Stimulated activated CD8-positive, alpha-beta memory T cell treated with anti-CD3 and anti-CD28 coated beads, Interleukin-12 subunit alpha, Interleukin-12 subunit beta, amount 100 ng/mL, for 1 hour (primary cell): ENCODE measurements at regions not wholly inside any gene's neighbourhood (a gene's known extent, or its start where the extent isn't known, plus 50 kb on each side); places are given as distances from the start of the nearest gene placed in this dataset.

ENCODE experiments used
- DNase-seq: peaks from one replicate; pipeline ENCODE4 v3.0.0-alpha.2; 2020; ENCODE audit warnings: low read depth

DNA sequence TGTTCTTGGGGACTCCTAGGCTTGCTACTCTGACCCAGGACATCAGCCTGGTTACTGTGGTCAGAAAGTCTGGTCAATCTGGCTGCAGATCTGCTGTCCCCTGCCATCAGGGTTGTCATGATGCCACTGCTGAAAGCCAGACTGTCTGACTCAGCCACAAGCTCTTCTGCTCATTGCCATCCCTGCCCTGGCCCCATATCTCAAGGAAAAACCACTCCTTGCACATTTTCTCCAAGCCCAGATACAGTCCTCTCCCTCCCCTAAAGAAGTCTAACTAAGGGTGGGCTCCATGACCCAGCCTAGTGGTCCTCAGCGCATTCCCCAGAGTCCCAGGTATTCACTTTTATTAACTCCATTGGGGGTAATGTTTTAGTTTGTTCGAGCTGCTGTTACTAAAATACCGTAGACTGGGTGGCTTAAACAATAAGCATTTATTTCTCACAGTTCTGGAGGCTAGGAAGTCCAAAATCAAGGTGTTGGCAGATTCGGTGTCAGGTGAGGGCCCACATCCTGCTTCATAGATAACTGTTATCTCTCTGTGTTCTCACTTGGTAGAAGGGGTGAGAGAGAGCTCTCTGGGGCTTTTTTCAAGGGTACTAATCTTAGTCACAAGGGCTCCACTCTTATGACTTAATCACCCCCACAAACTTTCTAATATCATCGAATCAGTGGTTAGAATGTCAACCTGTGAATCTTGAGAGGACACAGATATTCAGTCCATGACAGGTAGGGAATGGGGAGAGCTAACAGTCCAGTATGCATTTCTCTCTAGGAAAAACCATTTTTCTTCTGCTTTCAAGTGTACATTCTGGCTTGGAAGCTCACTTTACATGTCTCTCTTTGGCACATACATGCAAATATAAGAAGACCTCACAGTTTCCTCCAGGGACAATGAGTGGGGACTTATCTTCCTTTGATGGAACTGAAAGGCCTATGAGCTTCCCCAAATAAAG lies 94.8 kb upstream of the CXCR4 start:
- no peak for DNase-seq

DNA sequence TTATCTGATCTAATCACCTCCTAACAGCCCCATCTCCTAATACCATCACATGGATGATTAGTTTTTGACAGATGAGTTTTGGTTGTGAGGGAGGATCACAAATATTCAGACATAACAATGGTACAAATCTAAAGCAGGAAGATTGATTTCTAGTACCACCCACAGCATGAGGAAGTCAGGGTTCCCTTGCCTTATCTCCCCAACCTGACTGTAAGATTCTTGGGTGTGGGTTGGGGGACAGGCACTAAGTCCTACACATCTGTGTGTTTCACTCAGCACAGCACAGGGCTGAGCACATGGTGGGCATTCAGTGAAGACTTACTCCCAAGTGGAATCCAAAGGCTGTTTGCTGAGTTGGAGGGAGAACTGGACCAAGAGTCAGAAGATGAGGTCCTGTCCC lies 93.8 kb upstream of the CXCR4 start:
- no peak for DNase-seq

- DNase-seq = no peak
These were observed 92.9 kb upstream of the CXCR4 start for GRCh38 chr2:136210822-136211221.

DNA sequence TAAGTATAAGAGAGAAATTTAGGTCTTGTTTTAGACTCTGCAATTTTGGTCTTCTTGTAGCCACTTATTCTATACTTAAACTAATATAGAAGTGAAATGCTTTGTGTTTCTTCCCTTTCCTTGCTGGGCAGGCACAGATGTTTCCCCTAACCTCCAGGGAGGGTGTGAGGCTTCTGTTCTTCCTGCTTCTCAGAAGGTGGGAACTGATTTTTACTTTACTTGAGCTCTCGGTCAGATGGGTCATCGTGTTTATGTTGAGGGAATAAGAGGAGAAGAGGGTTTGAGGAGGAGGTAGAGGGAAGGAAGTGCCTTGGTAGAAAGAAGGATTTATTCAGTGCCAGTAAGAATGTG lies 92.5 kb upstream of the CXCR4 start:
- no peak for DNase-seq

DNA sequence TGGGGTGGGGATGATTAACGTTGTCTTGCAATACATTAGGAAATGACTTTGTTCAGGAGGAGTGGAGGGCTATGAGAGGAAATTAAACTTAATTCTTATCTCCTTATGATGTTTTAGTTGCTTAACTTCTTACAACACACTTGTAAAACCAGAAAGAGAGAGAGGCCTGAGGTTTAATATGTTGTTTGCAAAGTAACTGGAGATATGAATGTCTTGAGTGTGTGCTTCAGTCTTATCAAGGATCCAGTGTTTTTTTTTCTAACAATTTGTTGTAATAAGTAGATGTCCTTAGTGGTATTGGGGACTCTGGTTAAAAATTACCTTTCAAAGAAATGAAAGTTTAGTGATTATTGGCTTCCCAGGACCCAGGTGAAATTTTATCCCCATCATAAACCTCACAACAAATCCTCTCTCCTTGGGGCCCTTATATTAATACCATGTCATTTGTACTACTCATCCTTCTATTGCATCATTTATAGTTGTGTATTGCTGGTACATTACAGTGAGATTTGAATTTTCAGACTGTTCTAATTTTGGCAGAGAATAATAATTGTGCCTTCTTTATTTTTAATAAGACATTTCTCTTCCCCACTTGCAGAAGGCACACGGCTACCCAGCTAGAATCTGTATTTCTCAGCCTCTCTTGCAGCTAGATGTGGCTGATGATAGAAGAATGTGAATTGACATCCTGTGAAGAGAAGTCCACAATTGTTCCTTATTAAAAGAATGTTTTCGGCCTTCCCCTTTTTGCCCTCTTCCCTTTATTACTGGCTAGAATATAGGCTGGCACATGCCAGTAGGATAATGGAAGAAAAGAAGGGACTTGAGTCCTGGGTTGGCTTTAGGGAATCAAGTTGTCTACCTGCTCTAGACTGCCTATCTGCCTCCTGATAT lies 91.9 kb upstream of the CXCR4 start:
- DNase-seq = no peak

DNA sequence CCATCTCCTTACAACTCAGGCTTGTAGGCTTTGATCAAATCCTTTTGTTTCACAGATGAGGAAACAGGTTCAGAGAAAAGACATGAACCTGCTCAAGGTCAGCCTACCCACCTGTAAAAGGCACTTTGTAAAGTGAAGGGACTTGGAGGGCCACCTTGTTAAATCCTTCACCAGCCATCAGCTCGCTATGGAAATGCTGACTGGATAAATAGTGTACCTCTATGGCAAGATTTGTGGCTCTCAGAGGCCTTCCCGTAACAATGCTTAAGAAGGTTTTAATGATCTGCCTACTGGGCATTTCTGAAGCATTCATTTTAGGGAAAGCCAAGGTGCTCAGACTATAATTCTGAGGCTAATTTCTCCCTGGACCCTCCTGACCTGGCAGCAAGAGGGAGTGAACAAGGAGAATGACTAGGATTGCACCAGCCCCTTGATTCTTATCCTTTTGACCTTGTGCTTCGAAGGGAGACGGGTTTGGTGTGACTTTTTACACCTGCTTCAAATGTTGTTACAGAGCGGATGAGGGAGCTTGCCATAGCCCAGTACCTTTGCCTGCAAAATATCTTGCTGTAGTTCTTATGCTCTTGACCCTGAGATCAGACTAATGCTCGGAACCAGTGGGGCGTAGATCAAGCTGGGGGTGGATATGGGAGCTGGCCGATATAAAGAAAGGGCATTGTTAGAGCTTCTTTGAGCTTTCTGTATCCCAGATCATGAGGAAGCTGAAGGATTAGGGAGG lies 90.9 kb upstream of the CXCR4 start:
- no peak for DNase-seq

DNA sequence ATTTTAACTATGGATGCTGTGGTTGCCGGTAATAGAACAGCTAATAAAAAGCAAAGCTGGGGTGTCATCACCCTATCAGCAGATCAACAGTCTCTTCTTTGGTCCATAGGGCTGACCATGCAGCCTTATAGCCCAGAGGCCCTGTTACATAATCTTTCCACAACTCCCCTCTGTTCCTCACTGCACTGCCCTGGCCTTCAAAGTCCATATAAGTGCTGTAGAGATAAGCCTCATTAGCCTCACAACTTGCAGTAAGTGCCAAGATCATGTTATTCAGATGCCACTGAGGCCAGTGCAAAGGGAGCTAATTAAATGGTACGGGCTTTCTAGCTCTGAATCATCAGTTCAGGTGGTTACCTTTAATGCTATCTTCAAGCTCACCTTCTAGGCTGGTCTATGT lies 89.7 kb upstream of the CXCR4 start:
- DNase-seq = no peak

DNA sequence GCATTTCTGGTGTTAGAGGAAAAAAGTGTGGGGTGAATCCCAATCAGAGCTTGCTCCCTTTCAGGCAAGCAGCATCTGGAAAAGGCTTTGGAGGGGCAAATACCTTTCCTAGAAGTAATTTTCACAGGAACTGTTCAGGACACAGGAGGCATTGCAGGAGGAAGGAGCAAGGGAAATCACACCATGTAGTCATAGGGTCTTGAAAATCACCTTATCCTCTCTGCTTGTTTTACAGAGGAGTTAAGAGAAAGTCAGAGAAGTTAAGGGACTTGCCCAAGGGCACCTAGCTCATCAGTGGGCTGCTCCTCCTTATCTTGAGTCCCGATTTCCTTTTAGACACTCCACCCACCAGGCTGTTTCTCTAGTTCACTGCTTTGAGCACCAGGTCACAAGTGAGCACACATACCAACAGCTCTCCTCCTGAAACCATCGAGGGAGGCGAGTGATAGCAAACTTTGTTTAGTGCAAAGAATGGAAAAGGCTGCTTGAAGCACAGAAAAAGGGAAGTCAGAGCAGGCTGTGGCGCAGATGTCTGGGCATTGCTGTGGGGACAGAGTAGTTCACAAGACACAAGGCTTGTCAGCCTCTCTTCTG lies 89.2 kb upstream of the CXCR4 start:
- no peak for DNase-seq

GRCh38 chr2:136206613-136207012 lies 88.7 kb upstream of the CXCR4 start:
- no peak for DNase-seq

DNA sequence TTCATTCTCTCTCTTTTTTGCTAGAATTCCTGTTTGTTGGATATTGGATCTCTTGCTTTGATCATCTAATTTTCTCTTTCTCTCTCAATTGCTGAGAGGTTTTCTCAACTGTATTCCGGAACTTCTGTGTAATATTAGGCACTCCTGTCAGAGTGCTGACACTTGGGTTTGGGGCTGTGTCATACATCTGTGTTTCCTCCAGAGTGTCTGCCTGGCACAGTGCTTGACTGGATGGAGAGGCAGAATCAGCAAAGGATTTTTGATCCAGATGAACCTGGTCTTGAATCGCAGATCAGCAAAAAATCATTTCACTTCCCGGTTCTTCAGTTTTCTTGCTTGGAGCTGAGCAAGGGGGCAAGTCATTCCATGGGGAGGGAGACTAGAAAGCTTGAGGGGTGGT lies 87.7 kb upstream of the CXCR4 start:
- DNase-seq = no peak

GRCh38 chr2:136204971-136205370 lies 87.0 kb upstream of the CXCR4 start:
- no peak for DNase-seq

GRCh38 chr2:136195226-136195625 lies 77.3 kb upstream of the CXCR4 start:
- DNase-seq = no peak

DNA sequence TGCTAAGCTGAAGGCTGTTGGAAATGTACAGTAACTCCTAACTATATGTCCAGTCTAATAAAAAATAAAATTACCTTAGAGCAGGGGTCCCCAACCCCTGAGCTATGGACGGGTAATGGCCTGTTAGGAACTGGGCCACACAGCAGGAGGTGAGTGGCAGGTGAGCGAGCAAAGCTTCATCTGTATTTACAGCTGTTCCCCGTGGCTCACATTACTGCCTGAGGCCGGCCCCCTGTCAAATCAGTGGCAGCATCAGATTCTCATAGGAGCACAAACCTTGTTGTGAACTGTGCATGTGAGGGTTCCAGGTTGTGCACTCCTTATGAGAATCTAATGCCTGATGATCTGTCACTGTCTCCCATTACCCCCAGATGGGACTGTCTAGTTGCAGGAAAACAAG lies 73.1 kb upstream of the CXCR4 start:
- DNase-seq = no peak

GRCh38 chr2:136189221-136189782 lies 71.4 kb upstream of the CXCR4 start:
- DNase-seq = no peak

GRCh38 chr2:136188086-136188485 lies 70.1 kb upstream of the CXCR4 start:
- no peak for DNase-seq

- no peak for DNase-seq
These were observed 68.2 kb upstream of the CXCR4 start for GRCh38 chr2:136185981-136186776.

- no peak for DNase-seq
These were observed 65.1 kb upstream of the CXCR4 start for GRCh38 chr2:136183097-136183496.

DNA sequence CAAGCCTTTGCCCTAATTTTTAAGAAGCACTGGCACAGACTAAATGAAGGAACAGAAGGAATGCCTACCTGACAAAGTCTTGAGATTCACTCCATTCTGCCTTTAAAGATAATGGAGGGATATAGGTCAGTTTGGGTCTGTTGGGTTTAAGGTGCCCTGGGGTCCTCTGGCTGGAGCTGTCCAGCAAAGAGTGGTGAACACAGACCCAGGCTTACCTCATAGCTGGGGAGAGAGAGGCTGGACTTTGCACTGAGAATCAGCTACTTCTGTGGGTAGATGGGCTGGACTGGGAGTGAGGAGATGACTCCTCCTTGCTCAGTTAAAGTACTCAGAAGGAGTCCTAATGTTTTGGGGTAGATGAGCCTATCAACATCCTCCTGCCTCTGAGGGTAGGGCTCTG lies 64.4 kb upstream of the CXCR4 start:
- DNase-seq = no peak

DNA sequence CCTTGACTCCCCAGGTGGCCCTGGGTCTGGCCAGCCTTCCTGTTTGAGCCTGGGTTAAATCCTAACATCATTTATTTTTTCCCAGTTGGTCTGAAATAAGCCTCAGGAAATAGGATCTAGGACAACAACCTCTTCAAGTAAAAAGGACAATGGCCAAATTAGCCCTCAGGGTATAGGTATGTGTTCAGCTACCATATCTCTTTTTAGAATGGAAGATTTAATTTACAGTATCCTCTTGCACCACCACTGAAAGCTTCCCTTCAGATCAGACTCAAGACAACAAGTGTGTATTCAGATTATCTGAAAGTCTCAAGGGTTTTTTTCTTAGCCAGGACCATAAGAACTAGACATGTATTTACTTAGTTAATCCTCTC lies 61.6 kb upstream of the CXCR4 start:
- DNase-seq = no peak

DNA sequence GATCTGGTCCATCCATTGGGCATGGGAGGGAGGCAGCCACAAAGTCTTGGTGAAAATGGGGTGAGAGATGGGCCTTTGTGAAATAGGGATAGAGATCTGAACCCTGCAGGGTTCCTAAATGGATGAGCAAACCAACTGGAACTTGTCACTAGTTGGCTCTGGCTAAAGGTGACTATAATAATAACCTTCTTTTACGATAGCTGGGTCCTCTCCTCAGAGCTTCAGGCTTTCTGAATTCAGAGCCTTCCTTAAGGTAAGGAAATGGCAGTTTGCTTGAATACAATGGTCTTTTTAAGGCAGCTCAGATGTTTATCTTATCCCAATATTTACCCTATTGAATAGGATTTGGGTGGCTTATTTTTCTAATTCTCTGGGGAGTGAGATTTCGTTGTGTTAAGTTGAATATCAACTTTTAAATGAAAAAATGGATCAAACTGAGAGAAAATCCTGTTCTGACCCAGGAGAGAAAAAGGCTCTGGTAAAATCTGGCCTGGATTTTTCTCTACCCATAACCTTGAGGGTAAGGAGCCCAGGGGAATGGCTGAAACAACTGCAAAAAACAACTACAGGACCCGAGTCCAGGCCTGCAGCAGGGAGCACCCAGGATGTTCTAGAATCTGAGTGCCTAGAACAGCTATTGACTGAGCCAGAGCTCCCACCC lies 61.1 kb upstream of the CXCR4 start:
- DNase-seq = no peak
